RWPE1 (cell line): ENCODE measurements at regions not wholly inside any gene's neighbourhood (a gene's known extent, or its start where the extent isn't known, plus 50 kb on each side); places are given as distances from the start of the nearest gene placed in this dataset.

ENCODE experiments used
- CTCF ChIA-PET: fragments of 350-600 bp; sonication (Branson Sonifier 250); formaldehyde crosslinking; extraction: SDS; loops from one replicate; lab custom pipeline; 2021; lab: Yijun Ruan, JAX
- POLR2A ChIA-PET: fragments of 400-600 bp; formaldehyde crosslinking; extraction: SDS; loops from one replicate; lab custom pipeline; 2020; ENCODE audit warnings: antibody characterized with exemption; ENCODE audit not compliant: low non-redundant PET; lab: Yijun Ruan, JAX
- DNase-seq: peaks from one replicate; pipeline ENCODE4 v3.0.0; 2012; ENCODE audit warnings: low spot score
- H3K27ac ChIP-seq: fragments of 450-650 bp; 2 replicates; pipeline ENCODE4 v1.5.1; 2017
- CTCF ChIP-seq: fragments of 450-650 bp; conservative IDR thresholded peaks from 2 replicates; pipeline ENCODE4 v1.5.1; 2017; ENCODE audit warnings: low read depth, mild to moderate bottlenecking

GRCh38 chr2:133794114-133794513, 225.9 kb upstream of the NCKAP5 start:
- CTCF ChIA-PET = interaction anchor here (0.6 kb wide), 1 partner anchor 654 kb away, joined by 3 read pairs; no protein-coding TSS in a partner anchor
- DNase-seq = no peak
- H3K27ac ChIP-seq = no peak overlapping the region
- POLR2A ChIA-PET = no interaction called here
- TF ChIP-seq CTCF = no peak

- TF ChIP-seq CTCF = no peak
- ChIA-PET POLR2A (no interaction called here), CTCF (no interaction called here)
- DNase-seq = no peak
- H3K27ac ChIP-seq = no peak overlapping the region
Measured at GRCh38 chr2:133801946-133802345, 233.7 kb upstream of the NCKAP5 start.

- no peak for TF ChIP-seq CTCF
- ChIA-PET POLR2A (no interaction called here), CTCF (no interaction called here)
- H3K27ac ChIP-seq = no peak overlapping the region
- DNase-seq = no peak
Measured at GRCh38 chr2:133802409-133803039, 234.3 kb upstream of the NCKAP5 start.

GRCh38 chr2:133806564-133806963, 238.3 kb upstream of the NCKAP5 start:
- DNase-seq = no peak
- POLR2A ChIA-PET = no interaction called here
- no peak overlapping the region for H3K27ac ChIP-seq
- TF ChIP-seq CTCF = no peak
- CTCF ChIA-PET = no interaction called here

GRCh38 chr2:133809485-133809884, 241.2 kb upstream of the NCKAP5 start:
- no peak overlapping the region for H3K27ac ChIP-seq
- no peak for DNase-seq
- POLR2A ChIA-PET = no interaction called here
- CTCF ChIA-PET = no interaction called here
- no peak for TF ChIP-seq CTCF

- no peak for TF ChIP-seq CTCF
- DNase-seq = no peak
- no peak overlapping the region for H3K27ac ChIP-seq
- ChIA-PET POLR2A (no interaction called here), CTCF (no interaction called here)
Measured at GRCh38 chr2:133810559-133810958, 242.3 kb upstream of the NCKAP5 start.
